ENCODE measurements at regions not wholly inside any gene's neighbourhood (a gene's known extent, or its start where the extent isn't known, plus 50 kb on each side); places are given as distances from the start of the nearest gene placed in this dataset.

GRCh38 chr11:44512818-44513217 is 52.6 kb upstream of the CD82 start:
- no peak for DNase-seq (ENCODE audit: extremely low read depth in 1 of 11, low read depth in 9 of 11, low spot score in 4 of 11)

GRCh38 chr11:44515048-44515447 is 50.4 kb upstream of the CD82 start:
- DNase-seq (ENCODE audit: extremely low read depth in 1 of 11, low read depth in 9 of 11, low spot score in 4 of 11) = no peak

All from renal cortex interstitium (tissue), 11 donors.